Activated naive CD8-positive, alpha-beta T cell treated with anti-CD3 and anti-CD28 coated beads, Interleukin-2, amount 50 U/mL, for 24 hours (primary cell): ENCODE measurements at regions not wholly inside any gene's neighbourhood (a gene's known extent, or its start where the extent isn't known, plus 50 kb on each side); places are given as distances from the start of the nearest gene placed in this dataset.

Experiments used
- ATAC-seq: fragments of 150-1000 bp; cut with Tn5 transposase; one replicate; pipeline ENCODE4 v1.10.0; 2021
- DNase-seq: peaks from one replicate; pipeline ENCODE4 v3.0.0; 2021
- H3K27ac Mint-ChIP-seq: one replicate; pipeline ENCODE4 v1.8.0; 2021; ENCODE audit warnings: mild to moderate bottlenecking, mixed read lengths
- H3K27me3 Mint-ChIP-seq: one replicate; pipeline ENCODE4 v1.8.0; 2021; ENCODE audit warnings: mixed read lengths
- H3K36me3 Mint-ChIP-seq: one replicate; pipeline ENCODE4 v1.8.0; 2021; ENCODE audit warnings: low read depth, mixed read lengths
- H3K4me1 Mint-ChIP-seq: one replicate; pipeline ENCODE4 v1.8.0; 2021; ENCODE audit warnings: mixed read lengths
- H3K4me3 Mint-ChIP-seq: one replicate; pipeline ENCODE4 v1.8.0; 2021; ENCODE audit warnings: mild to moderate bottlenecking, moderate library complexity, mixed read lengths
- H3K9me3 Mint-ChIP-seq: one replicate; pipeline ENCODE4 v1.8.0; 2021; ENCODE audit warnings: mixed read lengths

GRCh38 chr11:91795139-91795887, 429.3 kb upstream of the FAT3 start:
- Mint-ChIP-seq H3K4me3 (no peak overlapping the region), H3K4me1 (no peaks in the 10 kb centered on the region), H3K36me3 (no peaks in the 10 kb centered on the region)

DNA sequence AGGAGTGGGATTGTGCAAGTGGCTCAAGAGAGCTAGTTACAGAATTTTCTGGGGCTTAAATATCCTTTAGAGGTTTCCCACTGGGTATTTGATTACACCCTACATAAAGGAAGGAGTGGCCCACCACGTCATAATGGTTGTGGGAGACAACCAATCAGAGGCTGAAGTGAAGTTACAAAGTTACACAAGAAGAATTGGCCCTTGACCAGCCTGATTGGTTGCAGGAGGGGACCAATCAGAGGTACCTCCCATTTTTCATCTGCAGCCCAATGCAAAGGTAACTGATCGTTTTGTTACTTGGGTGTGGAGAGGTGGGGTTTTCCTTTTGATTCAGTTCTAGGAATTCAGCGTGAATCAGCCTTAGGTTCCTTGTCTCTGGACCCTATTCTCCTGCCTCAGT, 430.5 kb upstream of the FAT3 start:
- no peaks in the 10 kb centered on the region for H3K36me3 Mint-ChIP-seq
- no peak overlapping the region for H3K4me3 Mint-ChIP-seq

More at GRCh38 chr11:91795139-91795887, 429.3 kb upstream of the FAT3 start:
- Mint-ChIP-seq H3K9me3 (peaks cover 4% of the 10 kb centered on the region), H3K27me3 (no peaks in the 10 kb centered on the region), H3K27ac (no peak overlapping the region)
- ATAC-seq, result no peak
- DNase-seq, result no peak

GRCh38 chr11:91792779-91793262, 431.8 kb upstream of the FAT3 start:
- ATAC-seq, result no peak
- Mint-ChIP-seq H3K27me3 (no peaks in the 10 kb centered on the region), H3K9me3 (peaks cover 4% of the 10 kb centered on the region), H3K4me3 (no peak overlapping the region), H3K36me3 (no peaks in the 10 kb centered on the region), H3K4me1 (no peaks in the 10 kb centered on the region), H3K27ac (no peak overlapping the region)
- DNase-seq, result no peak

More for the DNA sequence above, 430.5 kb upstream of the FAT3 start:
- H3K27me3 Mint-ChIP-seq, result no peaks in the 10 kb centered on the region
- H3K4me1 Mint-ChIP-seq, result no peaks in the 10 kb centered on the region
- H3K27ac Mint-ChIP-seq, result no peak overlapping the region
- no peak for ATAC-seq
- no peak for DNase-seq
- H3K9me3 Mint-ChIP-seq, result peaks cover 4% of the 10 kb centered on the region

DNA sequence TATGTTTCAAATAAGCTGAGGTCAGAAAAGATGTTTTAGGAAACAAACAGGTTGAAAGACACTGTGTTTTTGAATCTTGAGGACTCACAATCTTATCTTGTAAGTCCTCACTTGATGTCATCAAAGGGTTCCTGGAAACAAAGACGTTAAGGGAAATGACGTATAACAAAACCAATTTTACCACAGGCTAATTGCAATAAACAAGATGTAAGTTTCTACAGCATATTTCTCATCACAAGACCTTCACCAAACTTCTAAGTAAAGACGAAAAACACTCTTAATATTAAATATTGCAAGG, 433.5 kb upstream of the FAT3 start:
- Mint-ChIP-seq H3K36me3 (no peaks in the 10 kb centered on the region), H3K9me3 (no peaks in the 10 kb centered on the region), H3K27ac (no peak overlapping the region), H3K4me1 (no peaks in the 10 kb centered on the region), H3K27me3 (no peaks in the 10 kb centered on the region), H3K4me3 (no peak overlapping the region)
- DNase-seq (no peak), ATAC-seq (no peak)

- H3K27ac Mint-ChIP-seq, result no peak overlapping the region
- H3K4me3 Mint-ChIP-seq, result no peak overlapping the region
- DNase-seq, result no peak
- no peaks in the 10 kb centered on the region for H3K27me3 Mint-ChIP-seq
- ATAC-seq, result no peak
- no peaks in the 10 kb centered on the region for H3K36me3 Mint-ChIP-seq
- H3K9me3 Mint-ChIP-seq, result no peaks in the 10 kb centered on the region
- H3K4me1 Mint-ChIP-seq, result no peaks in the 10 kb centered on the region
Measured at GRCh38 chr11:91790346-91791170, 434.1 kb upstream of the FAT3 start.

GRCh38 chr11:91788764-91789163, 435.9 kb upstream of the FAT3 start:
- peaks cover under 1% of the 10 kb centered on the region for H3K9me3 Mint-ChIP-seq
- H3K27me3 Mint-ChIP-seq, result no peaks in the 10 kb centered on the region
- ATAC-seq (no peak), DNase-seq (no peak)
- no peak overlapping the region for H3K27ac Mint-ChIP-seq
- H3K4me1 Mint-ChIP-seq, result no peaks in the 10 kb centered on the region
- H3K4me3 Mint-ChIP-seq, result no peak overlapping the region
- H3K36me3 Mint-ChIP-seq, result no peaks in the 10 kb centered on the region

DNA sequence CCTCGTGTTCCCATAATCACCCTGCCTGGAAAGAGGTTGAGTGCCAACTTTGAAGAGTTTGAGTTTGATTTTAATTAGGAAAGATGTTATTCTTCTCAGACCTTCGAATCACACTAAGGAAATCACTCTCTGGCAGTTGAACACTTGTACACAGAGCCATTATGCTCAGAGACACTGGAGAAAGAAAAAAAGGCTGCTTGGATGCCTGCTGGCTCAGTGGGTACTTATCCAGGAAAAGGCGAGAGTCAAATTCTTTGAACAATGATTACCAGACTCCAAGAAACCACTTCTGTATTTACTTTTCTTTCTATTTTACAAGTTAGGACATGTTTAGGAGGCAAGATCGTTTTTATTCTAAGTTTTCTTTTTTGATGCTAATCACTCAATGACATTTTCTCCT, 438.5 kb upstream of the FAT3 start:
- Mint-ChIP-seq H3K36me3 (no peaks in the 10 kb centered on the region), H3K27ac (no peak overlapping the region), H3K9me3 (peaks cover 12% of the 10 kb centered on the region), H3K4me1 (no peaks in the 10 kb centered on the region), H3K4me3 (no peak overlapping the region), H3K27me3 (no peaks in the 10 kb centered on the region)
- no peak for ATAC-seq
- no peak for DNase-seq

- peaks cover 12% of the 10 kb centered on the region for H3K9me3 Mint-ChIP-seq
- ATAC-seq, result no peak
Measured at GRCh38 chr11:91783173-91783572, 441.4 kb upstream of the FAT3 start.

DNA sequence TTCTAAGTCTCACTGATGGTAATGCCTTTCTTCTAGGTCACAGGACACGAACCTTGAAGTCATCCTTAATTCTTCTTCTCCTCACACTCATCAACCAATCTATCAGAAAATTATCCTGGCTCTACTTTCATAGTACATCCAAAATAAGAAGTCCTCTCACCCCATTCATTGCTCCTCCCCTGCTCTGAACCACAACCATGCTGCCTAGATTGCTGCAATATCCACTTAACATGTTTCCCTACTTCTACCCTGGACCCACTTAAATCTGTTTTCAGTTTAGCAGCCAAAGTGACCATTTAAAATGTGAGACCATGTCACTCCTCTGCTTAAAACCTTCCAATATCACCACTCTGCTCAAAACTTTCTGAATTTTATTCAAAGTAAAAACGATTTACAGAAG, 445.9 kb upstream of the FAT3 start:
- Mint-ChIP-seq H3K4me3 (no peak overlapping the region), H3K27ac (no peak overlapping the region), H3K9me3 (peaks cover 11% of the 10 kb centered on the region), H3K4me1 (no peaks in the 10 kb centered on the region), H3K36me3 (no peaks in the 10 kb centered on the region), H3K27me3 (no peaks in the 10 kb centered on the region)
- DNase-seq, result no peak
- no peak for ATAC-seq

More at GRCh38 chr11:91783173-91783572, 441.4 kb upstream of the FAT3 start:
- Mint-ChIP-seq H3K27me3 (no peaks in the 10 kb centered on the region), H3K27ac (no peak overlapping the region), H3K4me3 (no peak overlapping the region), H3K36me3 (no peaks in the 10 kb centered on the region), H3K4me1 (no peaks in the 10 kb centered on the region)
- no peak for DNase-seq

DNA sequence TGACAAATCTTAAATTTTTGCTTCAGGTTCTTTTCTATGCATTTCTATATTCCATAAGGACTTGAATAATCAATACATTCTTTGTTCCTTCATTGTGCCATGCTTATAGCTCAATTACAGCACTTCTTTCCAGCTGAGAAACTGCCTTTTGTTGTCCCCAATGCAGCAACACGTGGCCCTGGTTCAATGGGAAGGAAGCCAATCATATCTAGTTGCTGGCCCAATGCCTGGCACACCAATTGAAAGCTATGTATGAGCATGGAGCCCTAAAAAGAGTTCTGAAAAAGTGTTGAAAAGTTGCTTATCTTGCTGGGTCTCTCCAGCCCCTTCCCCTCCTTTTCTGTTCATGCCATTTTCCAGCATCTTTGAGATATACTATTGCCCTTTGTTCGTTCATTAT, 448.0 kb upstream of the FAT3 start:
- Mint-ChIP-seq H3K36me3 (no peaks in the 10 kb centered on the region), H3K4me1 (no peaks in the 10 kb centered on the region), H3K27ac (no peak overlapping the region), H3K4me3 (no peak overlapping the region), H3K9me3 (no peaks in the 10 kb centered on the region), H3K27me3 (no peaks in the 10 kb centered on the region)
- no peak for DNase-seq
- no peak for ATAC-seq

DNA sequence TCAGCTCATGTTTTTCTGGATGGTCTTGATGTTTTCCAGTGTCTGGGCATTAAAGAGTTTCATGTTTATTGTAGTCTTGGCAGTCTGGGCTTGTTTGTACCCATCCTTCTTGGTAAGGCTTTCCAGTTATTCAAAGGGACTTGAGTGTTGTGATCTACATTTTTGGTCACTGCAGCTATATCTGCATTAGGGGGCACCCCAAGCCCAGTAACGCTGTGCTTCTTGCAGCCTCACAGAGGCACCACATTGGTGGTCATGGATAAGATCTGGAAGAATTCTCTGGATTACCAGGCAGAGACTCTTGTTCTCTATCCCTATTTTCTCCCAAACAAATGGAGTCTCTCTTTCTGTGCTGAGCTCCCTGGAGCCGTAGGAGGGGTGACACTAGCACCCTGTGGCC, 451.5 kb upstream of the FAT3 start:
- no peak for ATAC-seq
- Mint-ChIP-seq H3K27me3 (no peaks in the 10 kb centered on the region), H3K36me3 (no peaks in the 10 kb centered on the region), H3K4me3 (no peak overlapping the region), H3K4me1 (no peaks in the 10 kb centered on the region), H3K27ac (no peak overlapping the region), H3K9me3 (peaks cover 4% of the 10 kb centered on the region)
- DNase-seq, result no peak

DNA sequence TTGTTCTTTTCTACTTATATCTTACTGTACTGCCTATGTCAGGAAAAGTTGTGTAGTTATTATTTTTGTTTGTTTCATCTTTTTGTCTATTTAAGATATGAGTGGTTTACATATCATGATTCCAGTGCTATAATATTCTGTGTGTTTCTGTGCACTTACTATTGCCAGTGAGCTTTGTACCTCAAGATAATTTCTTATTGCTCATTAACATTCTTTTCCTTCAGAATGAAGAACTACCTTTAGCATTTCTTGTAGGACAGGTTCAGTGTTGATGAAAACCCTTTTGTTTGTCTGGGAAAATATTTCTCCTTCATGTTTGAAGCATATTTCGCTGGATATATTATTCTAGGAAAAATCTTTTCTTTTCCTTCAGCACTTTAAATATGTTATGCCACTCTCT, 452.7 kb upstream of the FAT3 start:
- H3K4me1 Mint-ChIP-seq, result no peaks in the 10 kb centered on the region

DNA sequence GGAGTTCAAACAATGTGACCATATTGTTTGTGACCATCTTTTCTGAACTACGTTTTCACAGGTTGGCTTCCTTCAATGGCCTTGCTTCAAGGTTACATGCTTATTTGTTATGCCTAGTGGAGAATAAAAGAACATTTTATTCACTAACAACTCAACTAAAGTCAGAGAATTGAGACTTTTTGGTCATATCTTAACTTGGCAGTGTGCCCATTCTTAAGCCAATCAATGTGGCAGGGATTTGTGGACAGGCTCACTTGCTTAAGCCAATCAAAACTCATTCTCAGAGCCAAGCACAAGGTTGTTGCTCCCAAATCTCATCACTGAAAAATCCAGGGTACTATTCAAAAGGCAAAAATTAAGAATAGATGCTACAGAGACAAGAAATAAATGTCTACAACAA, 455.8 kb upstream of the FAT3 start:
- ATAC-seq (no peak), DNase-seq (no peak)
- H3K4me3 Mint-ChIP-seq, result no peak overlapping the region
- no peak overlapping the region for H3K27ac Mint-ChIP-seq
- H3K9me3 Mint-ChIP-seq, result peaks cover 4% of the 10 kb centered on the region
- no peaks in the 10 kb centered on the region for H3K36me3 Mint-ChIP-seq
- no peaks in the 10 kb centered on the region for H3K4me1 Mint-ChIP-seq
- H3K27me3 Mint-ChIP-seq, result no peaks in the 10 kb centered on the region

More for the DNA sequence above, 452.7 kb upstream of the FAT3 start:
- Mint-ChIP-seq H3K27ac (no peak overlapping the region), H3K4me3 (no peak overlapping the region), H3K9me3 (peaks cover 4% of the 10 kb centered on the region), H3K36me3 (no peaks in the 10 kb centered on the region), H3K27me3 (no peaks in the 10 kb centered on the region)
- DNase-seq, result no peak
- no peak for ATAC-seq

- Mint-ChIP-seq H3K4me1 (no peaks in the 10 kb centered on the region), H3K9me3 (peaks cover 8% of the 10 kb centered on the region), H3K27ac (no peak overlapping the region), H3K36me3 (no peaks in the 10 kb centered on the region), H3K4me3 (no peak overlapping the region), H3K27me3 (no peaks in the 10 kb centered on the region)
- DNase-seq, result no peak
- no peak for ATAC-seq
Measured at GRCh38 chr11:91763331-91763730, 461.3 kb upstream of the FAT3 start.

GRCh38 chr11:91761406-91762025, 463.1 kb upstream of the FAT3 start:
- DNase-seq, result no peak
- Mint-ChIP-seq H3K4me3 (no peak overlapping the region), H3K36me3 (no peaks in the 10 kb centered on the region), H3K9me3 (peaks cover 8% of the 10 kb centered on the region), H3K27ac (no peak overlapping the region), H3K27me3 (no peaks in the 10 kb centered on the region), H3K4me1 (no peaks in the 10 kb centered on the region)
- ATAC-seq, result no peak
